Stimulated activated CD8-positive, alpha-beta memory T cell treated with anti-CD3 and anti-CD28 coated beads, Interleukin-7, amount 100 ng/mL, for 1 hour (primary cell): ENCODE measurements at regions not wholly inside any gene's neighbourhood (a gene's known extent, or its start where the extent isn't known, plus 50 kb on each side); places are given as distances from the start of the nearest gene placed in this dataset.

Experiments used
- DNase-seq, 2 donors: peaks; one replicate each; pipeline ENCODE4 v3.0.0-alpha.2; 2020; ENCODE audit warnings: low read depth in 2 of 2

- no peak for DNase-seq
These were observed 342.0 kb upstream of the ACVR2A start for GRCh38 chr2:147502711-147503290.

- no peak for DNase-seq
These were observed 342.9 kb upstream of the ACVR2A start for GRCh38 chr2:147501968-147502367.

GRCh38 chr2:147500819-147501395, 343.9 kb upstream of the ACVR2A start:
- no peak for DNase-seq

- no peak for DNase-seq
These were observed 344.6 kb upstream of the ACVR2A start for GRCh38 chr2:147500229-147500628.

GRCh38 chr2:147499785-147500184, 345.0 kb upstream of the ACVR2A start:
- no peak for DNase-seq

- DNase-seq: no peak
These were observed 349.1 kb upstream of the ACVR2A start for GRCh38 chr2:147495734-147496133.

- DNase-seq: no peak
These were observed 352.4 kb upstream of the ACVR2A start for GRCh38 chr2:147492471-147492870.

GRCh38 chr2:147491506-147491905, 353.3 kb upstream of the ACVR2A start:
- no peak for DNase-seq

- no peak for DNase-seq
These were observed 354.2 kb upstream of the ACVR2A start for GRCh38 chr2:147490401-147491261.

- DNase-seq: no peak
These were observed 356.4 kb upstream of the ACVR2A start for GRCh38 chr2:147488472-147488871.

- DNase-seq: no peak
These were observed 356.9 kb upstream of the ACVR2A start for GRCh38 chr2:147487978-147488289.

- no peak for DNase-seq
These were observed 357.4 kb upstream of the ACVR2A start for GRCh38 chr2:147487286-147487977.

GRCh38 chr2:147485210-147485851, 359.5 kb upstream of the ACVR2A start:
- DNase-seq: no peak

GRCh38 chr2:147483911-147484310, 360.9 kb upstream of the ACVR2A start:
- DNase-seq: no peak

GRCh38 chr2:147482916-147483669, 361.7 kb upstream of the ACVR2A start:
- no peak for DNase-seq

GRCh38 chr2:147482111-147482895, 362.5 kb upstream of the ACVR2A start:
- no peak for DNase-seq

GRCh38 chr2:147479358-147479757, 365.5 kb upstream of the ACVR2A start:
- no peak for DNase-seq

GRCh38 chr2:147473075-147473474, 371.8 kb upstream of the ACVR2A start:
- no peak for DNase-seq

- DNase-seq: no peak
These were observed 373.7 kb upstream of the ACVR2A start for GRCh38 chr2:147471126-147471525.

- DNase-seq: no peak
These were observed 375.4 kb upstream of the ACVR2A start for GRCh38 chr2:147469471-147469870.

GRCh38 chr2:147468963-147469362, 375.9 kb upstream of the ACVR2A start:
- no peak for DNase-seq
